Caki2 (cell line): ENCODE measurements at regions not wholly inside any gene's neighbourhood (a gene's known extent, or its start where the extent isn't known, plus 50 kb on each side); places are given as distances from the start of the nearest gene placed in this dataset.

Source experiments
- DNase-seq: peaks from one replicate; pipeline ENCODE4 v3.0.0-alpha.2; 2015; ENCODE audit warnings: low read depth
- in situ Hi-C: cut with HindIII; loops from 2 replicates; pipeline ENCODE4 v1.10.0; 2016; ENCODE audit warnings: low sequenced_read_pairs, low pct_unique_long_range_greater_than_20kb, mixed read lengths

DNA sequence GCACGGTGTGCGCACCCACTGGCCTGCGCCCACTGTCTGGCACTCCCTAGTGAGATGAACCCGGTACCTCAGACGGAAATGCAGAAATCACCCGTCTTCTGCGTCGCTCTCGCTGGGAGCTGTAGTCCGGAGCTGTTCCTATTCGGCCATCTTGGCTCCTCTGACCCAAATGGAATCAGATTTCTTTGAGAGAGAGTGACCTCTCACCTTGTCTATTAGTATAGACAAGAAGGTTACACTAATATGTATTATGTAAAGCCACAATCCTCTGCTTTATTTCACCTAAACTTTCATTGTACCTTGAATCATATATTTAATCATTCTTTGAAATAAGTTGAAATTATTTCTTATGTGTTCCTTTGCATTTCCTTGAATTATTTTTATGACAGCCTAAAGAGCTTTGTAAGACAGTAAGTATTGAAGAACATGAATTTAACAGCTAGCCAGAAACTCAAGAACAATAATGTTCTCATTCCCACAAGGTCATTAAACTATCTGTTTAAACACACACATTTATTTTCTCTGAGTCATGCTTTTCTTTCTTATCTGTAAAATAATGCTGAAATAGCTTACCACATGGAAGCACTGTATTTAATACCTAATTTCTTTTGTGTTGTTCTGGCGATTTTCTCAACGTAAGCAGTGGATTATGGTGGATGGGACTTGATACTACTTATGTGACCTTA, 91.8 kb upstream of the DMRTA1 start:
- no peak for DNase-seq
- in situ Hi-C loops, result no loop called here

DNA sequence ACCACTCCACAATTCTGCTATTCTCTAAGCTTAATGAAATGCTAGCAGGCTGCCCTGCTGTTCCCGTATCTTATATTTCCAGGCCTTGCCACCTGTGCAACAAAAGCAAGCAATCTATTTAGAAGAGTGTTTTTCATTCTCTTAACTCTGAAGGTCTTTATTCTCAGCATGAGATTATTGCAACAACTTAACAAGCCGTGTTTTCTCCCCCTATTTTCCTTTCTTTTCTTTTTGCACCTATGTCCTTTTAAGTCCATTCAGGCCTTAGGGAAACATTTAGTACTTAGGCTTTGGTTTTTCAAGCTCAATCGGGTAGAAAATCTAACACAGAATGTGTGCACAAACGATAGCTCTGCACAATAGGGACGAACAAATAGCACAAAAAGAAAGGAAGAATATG, 89.6 kb upstream of the DMRTA1 start:
- in situ Hi-C loops, result no loop called here
- no peak for DNase-seq

DNA sequence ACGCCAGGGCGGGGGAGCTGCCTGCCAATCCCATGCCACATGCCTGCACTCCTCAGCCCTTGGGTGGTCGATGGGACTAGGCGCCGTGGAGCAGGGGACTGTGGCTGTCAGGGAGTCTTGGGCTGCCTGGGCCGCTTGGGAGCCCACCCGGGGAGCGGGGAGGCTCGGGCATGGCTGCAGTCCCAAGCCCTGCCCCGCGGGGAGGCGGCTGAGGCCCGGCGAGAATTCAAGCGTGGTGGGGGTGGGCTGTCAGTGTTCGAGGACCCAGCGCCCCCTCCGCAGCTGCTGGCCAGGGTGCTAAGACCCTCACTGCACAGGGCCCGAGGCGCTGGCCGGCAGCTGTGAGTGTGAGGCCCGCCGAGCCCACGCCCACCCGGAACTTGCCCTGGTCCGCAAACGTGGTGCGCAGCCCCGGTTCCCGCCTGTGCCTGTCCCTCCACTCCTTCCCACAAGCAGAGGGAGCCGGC, 83.2 kb upstream of the DMRTA1 start:
- in situ Hi-C loops, result no loop called here

DNA sequence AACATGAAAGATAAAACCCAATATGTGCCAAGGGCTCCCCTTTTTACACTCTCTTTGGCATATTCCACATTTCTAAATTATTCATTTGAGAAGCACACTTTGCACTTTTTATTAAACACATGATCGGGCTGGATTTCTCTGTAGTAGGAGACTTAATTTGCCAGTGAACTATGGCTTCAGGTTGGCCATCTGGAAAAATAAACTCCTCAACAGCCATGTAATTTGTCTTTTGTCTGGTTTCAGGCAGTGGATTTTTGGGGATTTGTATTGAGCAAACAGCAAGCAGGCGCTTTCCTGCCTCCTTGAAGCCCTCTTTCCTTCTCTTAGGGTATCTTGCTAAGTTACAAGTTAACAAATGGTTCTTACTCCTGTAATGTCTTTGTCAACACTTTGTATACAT, 73.0 kb upstream of the DMRTA1 start:
- DNase-seq, result no peak
- in situ Hi-C loops, result no loop called here

More for the DNA sequence above, 83.2 kb upstream of the DMRTA1 start:
- DNase-seq, result no peak

DNA sequence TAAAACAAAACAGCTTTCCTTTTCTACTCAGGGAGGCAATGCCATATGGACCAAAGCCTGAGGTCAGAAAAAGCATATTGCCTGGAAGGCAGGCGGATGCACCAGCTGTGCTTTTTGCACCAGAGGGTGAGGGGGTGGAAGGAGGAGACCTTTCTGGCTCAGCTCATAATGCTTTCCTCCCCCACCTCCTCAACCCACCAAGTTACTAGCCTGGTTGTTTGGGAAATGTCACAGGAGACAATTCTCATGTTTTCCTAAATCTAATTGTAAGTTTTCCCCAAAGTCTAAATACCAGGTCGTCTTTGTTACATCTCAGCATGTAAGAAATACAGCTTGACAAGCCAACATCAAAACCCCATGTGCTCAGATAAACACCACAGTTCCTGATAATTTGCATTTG, 72.6 kb upstream of the DMRTA1 start:
- in situ Hi-C loops, result no loop called here
- no peak for DNase-seq

DNA sequence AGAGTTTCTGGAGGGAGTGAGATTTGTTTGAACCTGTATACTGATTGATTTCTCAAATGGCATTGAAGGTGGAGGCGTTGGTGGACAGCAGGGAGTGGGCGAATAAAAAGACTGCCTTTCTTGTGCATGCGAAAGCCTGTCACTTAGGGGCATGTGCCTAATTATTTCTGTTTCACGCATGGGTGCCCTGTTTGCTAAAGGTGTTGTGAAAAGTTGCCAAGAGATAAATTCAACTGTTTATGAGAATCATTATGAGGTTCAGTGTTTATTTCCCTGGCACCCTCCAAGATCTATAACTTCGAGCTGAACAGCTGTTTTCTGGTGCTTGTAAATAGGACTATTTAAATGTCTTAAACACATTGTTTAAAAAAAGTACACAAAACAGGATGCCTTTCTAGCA, 67.4 kb upstream of the DMRTA1 start:
- no peak for DNase-seq
- in situ Hi-C loops, result no loop called here

DNA sequence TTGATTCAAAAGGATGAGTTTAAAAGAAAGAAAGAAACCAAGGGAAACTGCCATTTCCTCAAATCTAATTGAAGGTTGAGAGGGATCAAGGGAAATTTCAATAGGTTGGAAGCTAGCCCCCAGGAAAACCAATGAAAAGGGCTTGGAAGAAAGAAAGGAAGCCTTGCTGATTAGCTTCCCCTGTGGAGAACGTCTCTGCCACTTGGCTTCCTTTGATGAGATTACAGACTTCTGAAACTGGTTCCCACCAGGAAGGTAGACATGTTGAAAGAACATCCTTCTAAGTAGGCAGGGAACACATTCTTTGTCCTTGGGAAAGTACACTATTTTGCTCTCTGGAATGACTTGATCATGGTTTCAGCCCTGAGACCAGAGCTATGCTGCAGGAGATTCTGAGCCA, 65.5 kb upstream of the DMRTA1 start:
- in situ Hi-C loops, result no loop called here
- no peak for DNase-seq

DNA sequence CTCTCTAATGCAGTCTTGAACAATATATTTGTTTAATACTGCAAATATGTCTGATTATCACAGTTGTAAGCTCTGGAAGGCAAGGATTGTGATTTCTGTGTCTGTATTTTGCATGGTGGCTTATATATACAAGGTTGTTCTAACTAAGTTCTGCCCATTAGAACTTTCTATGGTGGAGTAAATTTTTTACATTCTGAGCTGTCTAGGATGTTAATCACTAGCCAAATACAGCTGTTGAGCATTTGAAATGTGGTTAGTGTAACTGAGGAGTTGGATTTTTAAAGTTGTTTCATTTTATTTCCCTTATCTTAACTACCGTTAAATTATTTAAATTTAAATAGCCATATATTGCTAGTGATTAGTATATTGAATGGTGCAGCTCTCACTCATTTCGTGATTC, 64.3 kb upstream of the DMRTA1 start:
- in situ Hi-C loops, result no loop called here
- no peak for DNase-seq

DNA sequence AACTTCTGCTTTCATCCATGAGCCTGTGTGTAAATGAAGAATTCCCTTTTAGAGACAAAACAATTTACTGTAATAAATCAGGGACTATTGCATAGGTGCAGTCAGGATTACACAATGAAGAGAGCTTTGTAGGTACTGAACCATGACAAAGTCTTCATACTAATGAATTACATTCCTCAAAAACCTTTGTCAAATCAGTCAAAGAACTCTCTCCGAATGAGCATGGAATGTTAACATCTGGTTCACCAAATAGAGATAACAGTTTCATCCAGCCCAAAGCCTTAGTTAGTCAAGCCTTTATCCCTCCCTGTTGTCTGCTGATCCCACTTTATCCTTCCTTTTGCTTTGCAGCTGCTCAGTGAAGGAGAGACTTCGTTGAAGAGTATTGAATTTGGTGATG, 62.9 kb upstream of the DMRTA1 start:
- in situ Hi-C loops, result no loop called here
- DNase-seq, result peak; percentile 74

DNA sequence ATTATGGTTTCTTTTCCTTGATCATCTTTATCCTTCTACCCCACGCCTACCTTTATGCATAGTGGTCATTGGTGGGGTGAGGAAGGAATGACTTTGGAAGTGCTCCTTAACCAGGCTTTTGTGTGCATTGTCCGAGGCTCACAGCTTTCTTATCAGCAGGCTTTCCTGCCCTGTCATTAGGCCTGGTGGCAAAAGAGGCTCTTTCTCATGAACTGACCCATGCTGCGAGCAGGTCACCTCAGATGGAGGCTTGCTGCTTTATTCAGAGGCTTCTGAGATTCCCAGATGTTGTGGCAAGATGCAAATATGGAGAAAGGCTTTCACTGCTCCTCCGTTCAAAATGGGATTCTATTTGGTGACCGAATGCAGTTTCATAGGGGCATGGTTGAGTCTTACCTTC, 57.4 kb upstream of the DMRTA1 start:
- DNase-seq, result no peak
- in situ Hi-C loops, result no loop called here

DNA sequence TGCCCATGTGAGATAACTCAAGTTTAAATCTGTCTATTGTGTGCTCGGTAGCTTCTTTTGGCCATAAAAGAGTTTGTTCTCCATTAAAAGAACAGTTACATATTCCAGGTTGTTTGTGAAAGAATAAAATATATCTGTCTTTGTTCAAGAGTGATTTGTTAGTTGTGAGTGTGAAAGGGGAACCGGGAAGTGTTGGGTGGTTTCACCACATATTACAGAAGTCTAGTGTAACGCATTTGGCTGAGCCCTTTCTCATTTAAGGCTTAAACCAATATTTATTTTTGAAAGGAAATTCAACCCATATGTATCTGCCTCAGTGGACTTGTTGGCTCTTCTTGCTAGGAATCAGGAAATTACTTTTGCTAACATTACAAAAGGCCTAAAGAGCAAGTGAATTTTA, 54.1 kb upstream of the DMRTA1 start:
- DNase-seq, result no peak
- in situ Hi-C loops, result no loop called here

DNA sequence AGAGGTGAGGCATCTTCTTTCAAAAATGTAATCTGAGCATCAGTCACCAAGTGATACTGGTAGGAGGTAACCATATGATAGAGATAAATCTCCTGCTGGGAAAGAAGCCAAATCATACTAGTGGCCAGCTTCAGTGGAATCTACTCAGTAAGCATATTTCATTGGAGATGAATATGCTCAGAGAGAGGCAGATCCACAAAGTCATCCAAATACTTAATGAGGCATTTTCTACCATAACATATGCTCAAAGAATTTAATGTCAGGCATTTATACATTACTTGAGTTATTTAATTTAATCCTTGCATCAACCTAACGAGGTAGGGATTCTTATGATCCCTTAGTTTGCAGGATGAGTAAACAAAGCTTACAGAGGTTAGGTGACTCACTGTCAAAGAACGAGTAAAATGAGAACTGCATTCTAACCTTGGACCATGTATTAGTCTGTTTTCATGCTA, 50.9 kb upstream of the DMRTA1 start:
- peak; percentile 80 for DNase-seq
- in situ Hi-C loops, result no loop called here
